NCI-H2107 treated with DMSO at 0.1 percent for 48 hours (cell line): ENCODE measurements at regions not wholly inside any gene's neighbourhood (a gene's known extent, or its start where the extent isn't known, plus 50 kb on each side); places are given as distances from the start of the nearest gene placed in this dataset.

Experiments used
- DNase-seq: peaks from one replicate; lab custom pipeline; 2025; ENCODE audit not compliant: unreplicated experiment; lab: John Stamatoyannopoulos, UW

- DNase-seq: no peak
These were observed 523.6 kb upstream of the DAB1 start for GRCh38 chr1:57947471-57947870.

GRCh38 chr1:57945045-57945444 is 521.2 kb upstream of the DAB1 start:
- DNase-seq: no peak

GRCh38 chr1:57943365-57943764 is 519.5 kb upstream of the DAB1 start:
- no peak for DNase-seq

GRCh38 chr1:57934745-57935144 is 510.9 kb upstream of the DAB1 start:
- DNase-seq: no peak

- no peak for DNase-seq
These were observed 503.1 kb upstream of the DAB1 start for GRCh38 chr1:57927003-57927402.

GRCh38 chr1:57926025-57926552 is 502.2 kb upstream of the DAB1 start:
- no peak for DNase-seq

GRCh38 chr1:57925226-57925625 is 501.4 kb upstream of the DAB1 start:
- no peak for DNase-seq

- no peak for DNase-seq
These were observed 498.3 kb upstream of the DAB1 start for GRCh38 chr1:57922130-57922529.

GRCh38 chr1:57916041-57916440 is 492.2 kb upstream of the DAB1 start:
- no peak for DNase-seq

GRCh38 chr1:57911427-57911826 is 487.6 kb upstream of the DAB1 start:
- no peak for DNase-seq

GRCh38 chr1:57910782-57911181 is 486.9 kb upstream of the DAB1 start:
- no peak for DNase-seq

- DNase-seq: no peak
These were observed 486.4 kb upstream of the DAB1 start for GRCh38 chr1:57910305-57910704.

- no peak for DNase-seq
These were observed 484.5 kb upstream of the DAB1 start for GRCh38 chr1:57908147-57908890.

GRCh38 chr1:57901208-57901919 is 477.5 kb upstream of the DAB1 start:
- peak; percentile 57 for DNase-seq

- DNase-seq: no peak
These were observed 474.7 kb upstream of the DAB1 start for GRCh38 chr1:57898531-57898930.

- no peak for DNase-seq
These were observed 473.7 kb upstream of the DAB1 start for GRCh38 chr1:57897581-57897980.

- no peak for DNase-seq
These were observed 470.5 kb upstream of the DAB1 start for GRCh38 chr1:57894315-57894714.

- no peak for DNase-seq
These were observed 465.9 kb upstream of the DAB1 start for GRCh38 chr1:57889676-57890320.

GRCh38 chr1:57887964-57888491 is 464.2 kb upstream of the DAB1 start:
- no peak for DNase-seq

- no peak for DNase-seq
These were observed 462.5 kb upstream of the DAB1 start for GRCh38 chr1:57886376-57886775.

GRCh38 chr1:57883642-57883995 is 459.8 kb upstream of the DAB1 start:
- no peak for DNase-seq
